Activated CD4-positive, alpha-beta T cell treated with anti-CD3 and anti-CD28 coated beads, Interleukin-10, Interleukin-2, amounts not matched to agents 100 ng/mL and 50 ng/mL, durations not matched to agents 16 hours and 8 hours (primary cell): ENCODE measurements at regions not wholly inside any gene's neighbourhood (a gene's known extent, or its start where the extent isn't known, plus 50 kb on each side); places are given as distances from the start of the nearest gene placed in this dataset.

Experiments used
- DNase-seq: peaks from one replicate; pipeline ENCODE4 v3.0.0-alpha.2; 2020

GRCh38 chr10:125513429-125514182, 169.4 kb downstream of the TEX36 start:
- DNase-seq: no peak

GRCh38 chr10:125510998-125511397, 172.0 kb downstream of the TEX36 start:
- no peak for DNase-seq

- DNase-seq: no peak
Observed at GRCh38 chr10:125505648-125506047, 177.3 kb downstream of the TEX36 start.

GRCh38 chr10:125502276-125502675, 180.7 kb downstream of the TEX36 start:
- no peak for DNase-seq

GRCh38 chr10:125495386-125495785, 187.6 kb downstream of the TEX36 start:
- DNase-seq: no peak

- no peak for DNase-seq
Observed at GRCh38 chr10:125494651-125495239, 188.2 kb downstream of the TEX36 start.

GRCh38 chr10:125491381-125491780, 191.6 kb downstream of the TEX36 start:
- no peak for DNase-seq

- DNase-seq: no peak
Observed at GRCh38 chr10:125489731-125490130, 193.2 kb downstream of the TEX36 start.

- no peak for DNase-seq
Observed at GRCh38 chr10:125485665-125486064, 197.3 kb downstream of the TEX36 start.

- DNase-seq: no peak
Observed at GRCh38 chr10:125484035-125484732, 198.8 kb downstream of the TEX36 start.

- DNase-seq: no peak
Observed at GRCh38 chr10:125482637-125483036, 200.3 kb downstream of the TEX36 start.

- no peak for DNase-seq
Observed at GRCh38 chr10:125482108-125482507, 200.9 kb downstream of the TEX36 start.

- DNase-seq: no peak
Observed at GRCh38 chr10:125479059-125479458, 203.9 kb downstream of the TEX36 start.

- no peak for DNase-seq
Observed at GRCh38 chr10:125475815-125476214, 207.1 kb downstream of the TEX36 start.

- DNase-seq: no peak
Observed at GRCh38 chr10:125473143-125473793, 209.7 kb downstream of the TEX36 start.

GRCh38 chr10:125472010-125472607, 210.9 kb downstream of the TEX36 start:
- no peak for DNase-seq

- no peak for DNase-seq
Observed at GRCh38 chr10:125468278-125468677, 214.7 kb downstream of the TEX36 start.

GRCh38 chr10:125466685-125467084, 216.3 kb downstream of the TEX36 start:
- DNase-seq: no peak

- DNase-seq: no peak
Observed at GRCh38 chr10:125462845-125463244, 220.1 kb downstream of the TEX36 start.

GRCh38 chr10:125460326-125460725, 222.6 kb downstream of the TEX36 start:
- DNase-seq: no peak

- no peak for DNase-seq
Observed at GRCh38 chr10:125457406-125457805, 225.6 kb downstream of the TEX36 start.

GRCh38 chr10:125455855-125456254, 227.1 kb downstream of the TEX36 start:
- DNase-seq: no peak

GRCh38 chr10:125455431-125455830, 227.5 kb downstream of the TEX36 start:
- no peak for DNase-seq
